Sigmoid colon (tissue), 6 donors: ENCODE measurements at regions not wholly inside any gene's neighbourhood (a gene's known extent, or its start where the extent isn't known, plus 50 kb on each side); places are given as distances from the start of the nearest gene placed in this dataset.
"Not testable (repeated sequence)": the region's sequence is repeated elsewhere in the genome, so short reads cannot be mapped to it uniquely, and the experiment has no call there.

ENCODE experiments used
- DNase-seq: peaks from one replicate; pipeline ENCODE4 v3.0.0-alpha.2; 2019
- H3K27ac ChIP-seq, 4 donors: fragments of 200-600 bp; sonication (generic); one replicate each; pipeline ENCODE4 v1.5.1; 2016 to 2019; ENCODE audit warnings: mild to moderate bottlenecking in 1 of 4
- H3K27me3 ChIP-seq, 3 donors: fragments of 200-600 bp; sonication (generic); one replicate each; pipeline ENCODE4 v1.5.1; 2019; ENCODE audit warnings: mild to moderate bottlenecking in 1 of 3
- H3K36me3 ChIP-seq, 4 donors: fragments of 200-600 bp; sonication (generic); one replicate each; pipeline ENCODE4 v1.5.1; 2016 to 2019
- H3K4me1 ChIP-seq, 4 donors: fragments of 200-600 bp; sonication (generic); one replicate each; pipeline ENCODE4 v1.5.1; 2017 to 2019
- H3K4me3 ChIP-seq, 4 donors: fragments of 200-600 bp; sonication (generic); one replicate each; pipeline ENCODE4 v1.5.1; 2017 to 2019; ENCODE audit warnings: mild to moderate bottlenecking in 2 of 4, moderate library complexity in 1 of 4
- H3K9me3 ChIP-seq, 4 donors: fragments of 200-600 bp in 3 of 4; sonication (generic) in 3 of 4; one replicate each; pipeline versions ENCODE4 v1.5.1 to v1.6.1; 2013 to 2019
- CTCF ChIP-seq, 4 experiments: fragments of 450-650 bp in 3 of 4; fragments of 200-600 bp in 1 of 4; IDR thresholded peaks; one replicate each; pipeline ENCODE4 v1.5.1; 2016 to 2019; ENCODE audit warnings: antibody characterized with exemption in 4 of 4, mild to moderate bottlenecking in 3 of 4, moderate library complexity in 2 of 4
- EP300 ChIP-seq, 4 donors: sonication (generic); formaldehyde crosslinking; IDR thresholded peaks; one replicate each; pipeline ENCODE4 v1.6.1; 2017; ENCODE audit warnings: antibody characterized with exemption in 4 of 4
- POLR2A ChIP-seq, 2 donors: fragments of 450-650 bp; IDR thresholded peaks; one replicate each; pipeline ENCODE4 v1.6.1; 2016; ENCODE audit warnings: antibody characterized with exemption in 2 of 2, mild to moderate bottlenecking in 2 of 2, moderate library complexity in 2 of 2
- POLR2AphosphoS5 ChIP-seq, 4 donors: sonication (generic); formaldehyde crosslinking; IDR thresholded peaks; one replicate each; pipeline ENCODE4 v1.6.1; 2017; ENCODE audit warnings: antibody characterized with exemption in 4 of 4
- WGBS, 2 donors: extraction: QIAGEN DNeasy Blood & Tissue Kit; methylation state at CpG; one replicate each; pipeline ENCODE4 v1.1.7; 2013; 5-methylcytosine and 5-hydroxymethylcytosine counted together
- intact Hi-C: fragments of 100-400 bp; cut with DNase I; formaldehyde crosslinking; loops from one replicate; pipeline ENCODE4 v1.15.1; 2023
- donor health status: healthy with polysubstance abuse.
- donor health status: healthy.

GRCh38 chr4:32931475-32931874 is 2211.3 kb downstream of the PCDH7 start:
- intact Hi-C loops: no loop called here
- 23 to 45% methylated on average over 3 of the region's 3 CpGs for WGBS, 2 donors

GRCh38 chr4:32932156-32932555 is 2212.0 kb downstream of the PCDH7 start:
- Histone ChIP-seq H3K4me3 (no peak overlapping the region), H3K27me3 (no peaks in the 10 kb centered on the region), H3K4me1 (peaks cover 2 to 17% (median 13%) of the 10 kb centered on the region in 4 donors), H3K36me3 (no peaks in the 10 kb centered on the region), H3K27ac (no peak overlapping the region), H3K9me3 (no peaks in the 10 kb centered on the region)
- no peak for TF ChIP-seq POLR2A (IDR thresholded peaks at IDR 0.05)
- no peak for TF ChIP-seq EP300 (IDR thresholded peaks at IDR 0.05)
- TF ChIP-seq POLR2AphosphoS5 (IDR thresholded peaks at IDR 0.05): no peak
- TF ChIP-seq CTCF (IDR thresholded peaks at IDR 0.05): no peak
- intact Hi-C loops: no loop called here
- no peak for DNase-seq

More at GRCh38 chr4:32931475-32931874, 2211.3 kb downstream of the PCDH7 start:
- Histone ChIP-seq H3K27me3 (no peaks in the 10 kb centered on the region), H3K27ac (no peak overlapping the region), H3K9me3 (no peaks in the 10 kb centered on the region), H3K36me3 (no peaks in the 10 kb centered on the region), H3K4me1 (peaks cover 2 to 17% (median 13%) of the 10 kb centered on the region in 4 donors), H3K4me3 (no peak overlapping the region)
- TF ChIP-seq POLR2AphosphoS5 (IDR thresholded peaks at IDR 0.05) (no peak), EP300 (IDR thresholded peaks at IDR 0.05) (no peak), CTCF (IDR thresholded peaks at IDR 0.05) (no peak), POLR2A (IDR thresholded peaks at IDR 0.05) (no peak)
- no peak for DNase-seq

GRCh38 chr4:32939222-32939621 is 2219.1 kb downstream of the PCDH7 start:
- H3K27me3 ChIP-seq, H3K27ac ChIP-seq, H3K36me3 ChIP-seq, H3K9me3 ChIP-seq, DNase-seq, intact Hi-C loops, H3K4me3 ChIP-seq, H3K4me1 ChIP-seq: not testable (repeated sequence)

- intact Hi-C loops: no loop called here
- Histone ChIP-seq H3K36me3 (no peaks in the 10 kb centered on the region), H3K4me3 (no peak overlapping the region), H3K4me1 (no peaks in the 10 kb centered on the region), H3K9me3 (no peaks in the 10 kb centered on the region), H3K27me3 (no peaks in the 10 kb centered on the region), H3K27ac (no peak overlapping the region)
- no peak for TF ChIP-seq POLR2A (IDR thresholded peaks at IDR 0.05)
- no peak for TF ChIP-seq POLR2AphosphoS5 (IDR thresholded peaks at IDR 0.05)
- no peak for TF ChIP-seq CTCF (IDR thresholded peaks at IDR 0.05)
- no peak for TF ChIP-seq EP300 (IDR thresholded peaks at IDR 0.05)
- DNase-seq: no peak
- 87 to 91% methylated on average over 3 of the region's 3 CpGs for WGBS, 2 donors
Observed at GRCh38 chr4:32950866-32951265, 2230.7 kb downstream of the PCDH7 start.

GRCh38 chr4:32958586-32958985 is 2238.4 kb downstream of the PCDH7 start:
- no peak for DNase-seq
- WGBS, 2 donors: 64 to 74% methylated on average over 2 of the region's 2 CpGs

More at GRCh38 chr4:32958586-32958985, 2238.4 kb downstream of the PCDH7 start:
- Histone ChIP-seq H3K36me3 (no peaks in the 10 kb centered on the region), H3K4me3 (no peak overlapping the region), H3K27me3 (no peaks in the 10 kb centered on the region), H3K9me3 (no peaks in the 10 kb centered on the region), H3K27ac (no peak overlapping the region), H3K4me1 (no peaks in the 10 kb centered on the region)
- TF ChIP-seq EP300 (IDR thresholded peaks at IDR 0.05): no peak
- no peak for TF ChIP-seq POLR2A (IDR thresholded peaks at IDR 0.05)
- TF ChIP-seq POLR2AphosphoS5 (IDR thresholded peaks at IDR 0.05): no peak
- TF ChIP-seq CTCF (IDR thresholded peaks at IDR 0.05): no peak
- intact Hi-C loops: no loop called here
